WTC11 (cell line): ENCODE measurements at regions not wholly inside any gene's neighbourhood (a gene's known extent, or its start where the extent isn't known, plus 50 kb on each side); places are given as distances from the start of the nearest gene placed in this dataset.

Experiments
- ATAC-seq: fragments of 200-7000 bp; cut with Tn5 transposase; 2 replicates; pipeline ENCODE4 v1.10.0; 2021; ENCODE audit warnings: mild to moderate bottlenecking, moderate library complexity
- CTCF ChIA-PET: fragments of 300-600 bp; sonication (Branson Sonifier 250); formaldehyde crosslinking; loops from one replicate; lab custom pipeline; 2021; ENCODE audit warnings: antibody characterized with exemption; lab: Charles Lee
- POLR2A ChIA-PET: fragments of 350-600 bp; sonication (Branson Sonifier 250); formaldehyde crosslinking; loops from one replicate; lab custom pipeline; 2021; ENCODE audit warnings: antibody characterized with exemption; lab: Charles Lee
- DNase-seq: peaks from one replicate; pipeline ENCODE4 v3.0.0; 2021; ENCODE audit warnings: low spot score
- H3K27ac Mint-ChIP-seq: 2 replicates; pipeline ENCODE4 v1.8.0; 2021; ENCODE audit warnings: mixed read lengths
- H3K27me3 Mint-ChIP-seq: 2 replicates; pipeline ENCODE4 v1.8.0; 2021; ENCODE audit warnings: low read depth, mild to moderate bottlenecking, moderate library complexity, mixed read lengths
- H3K36me3 Mint-ChIP-seq: 2 replicates; pipeline ENCODE4 v1.8.0; 2021; ENCODE audit warnings: mixed read lengths
- H3K4me1 Mint-ChIP-seq: 2 replicates; pipeline ENCODE4 v1.8.0; 2022; ENCODE audit warnings: mixed read lengths
- H3K4me3 Mint-ChIP-seq: 2 replicates; pipeline ENCODE4 v1.8.0; 2021; ENCODE audit warnings: mild to moderate bottlenecking, moderate library complexity, mixed read lengths
- H3K9me3 Mint-ChIP-seq: 2 replicates; pipeline ENCODE4 v1.8.0; 2021; ENCODE audit warnings: mixed read lengths
- ATF1 ChIP-seq: sonication (generic); formaldehyde crosslinking; IDR thresholded peaks from 2 replicates; pipeline ENCODE4 v1.8.1; 2023; ENCODE audit warnings: mild to moderate bottlenecking, moderate library complexity, missing genetic modification reagents
- ATF2 ChIP-seq: sonication (generic); formaldehyde crosslinking; IDR thresholded peaks from 2 replicates; pipeline ENCODE4 v1.8.1; 2022; ENCODE audit warnings: low read depth, missing genetic modification reagents, borderline replicate concordance
- CREB1 ChIP-seq: sonication (generic); formaldehyde crosslinking; IDR thresholded peaks from 2 replicates; pipeline ENCODE4 v1.8.0; 2023; ENCODE audit warnings: mild to moderate bottlenecking, missing genetic modification reagents
- E2F5 ChIP-seq: sonication (generic); formaldehyde crosslinking; IDR thresholded peaks from 2 replicates; pipeline ENCODE4 v1.8.1; 2022; ENCODE audit warnings: mild to moderate bottlenecking, moderate library complexity, missing genetic modification reagents
- ETV6 ChIP-seq: sonication (generic); formaldehyde crosslinking; IDR thresholded peaks from 2 replicates; pipeline ENCODE4 v1.8.1; 2022; ENCODE audit warnings: mild to moderate bottlenecking, missing genetic modification reagents
- FOXK1 ChIP-seq: sonication (generic); formaldehyde crosslinking; IDR thresholded peaks from 2 replicates; pipeline ENCODE4 v1.8.0; 2022; ENCODE audit warnings: mild to moderate bottlenecking, moderate library complexity, missing genetic modification reagents
- FOXP1 ChIP-seq: sonication (generic); formaldehyde crosslinking; IDR thresholded peaks from 2 replicates; pipeline ENCODE4 v1.8.0; 2022; ENCODE audit warnings: missing genetic modification reagents, mild to moderate bottlenecking, moderate library complexity, borderline replicate concordance
- JUN ChIP-seq: sonication (generic); formaldehyde crosslinking; IDR thresholded peaks from 2 replicates; pipeline ENCODE4 v1.8.0; 2023; ENCODE audit warnings: mild to moderate bottlenecking, missing genetic modification reagents
- MLX ChIP-seq: sonication (generic); formaldehyde crosslinking; IDR thresholded peaks from 2 replicates; pipeline ENCODE4 v1.8.1; 2023; ENCODE audit warnings: mild to moderate bottlenecking, missing genetic modification reagents, moderate library complexity
- OVOL2 ChIP-seq: fragments of 250-450 bp; sonication (Bioruptor Pico); IDR thresholded peaks from 2 replicates; pipeline ENCODE4 v1.9.0; 2021; ENCODE audit warnings: mild to moderate bottlenecking, borderline replicate concordance
- PREB ChIP-seq: sonication (generic); formaldehyde crosslinking; IDR thresholded peaks from 2 replicates; pipeline ENCODE4 v1.8.1; 2022; ENCODE audit warnings: mild to moderate bottlenecking, missing genetic modification reagents, moderate library complexity, borderline replicate concordance
- RELA ChIP-seq: sonication (generic); formaldehyde crosslinking; IDR thresholded peaks from 2 replicates; pipeline ENCODE4 v1.8.1; 2022; ENCODE audit warnings: missing genetic modification reagents, mild to moderate bottlenecking, borderline replicate concordance
- TEAD1 ChIP-seq: sonication (generic); formaldehyde crosslinking; IDR thresholded peaks from 2 replicates; pipeline ENCODE4 v1.8.0; 2022; ENCODE audit warnings: mild to moderate bottlenecking, missing genetic modification reagents
- TP53 ChIP-seq: sonication (generic); formaldehyde crosslinking; IDR thresholded peaks from 2 replicates; pipeline ENCODE4 v1.8.1; 2023; ENCODE audit warnings: mild to moderate bottlenecking, missing genetic modification reagents
- ZNF138 ChIP-seq: sonication (generic); formaldehyde crosslinking; conservative IDR thresholded peaks from 2 replicates; pipeline ENCODE4 v1.8.1; 2022; ENCODE audit warnings: mild to moderate bottlenecking, moderate library complexity, missing genetic modification reagents
- ZNF232 ChIP-seq: sonication (generic); formaldehyde crosslinking; IDR thresholded peaks from 2 replicates; pipeline ENCODE4 v1.8.0; 2022; ENCODE audit warnings: mild to moderate bottlenecking, missing genetic modification reagents
- ZNF263 ChIP-seq: sonication (generic); formaldehyde crosslinking; IDR thresholded peaks from 2 replicates; pipeline ENCODE4 v1.8.1; 2022; ENCODE audit warnings: low read depth, mild to moderate bottlenecking, moderate library complexity, missing genetic modification reagents
- TF ChIP-seq, protein P1 (sequence below): sonication (generic); formaldehyde crosslinking; IDR thresholded peaks from 2 replicates; pipeline ENCODE4 v1.8.0; 2022; ENCODE audit warnings: mild to moderate bottlenecking, missing genetic modification reagents
- TF ChIP-seq, protein P2 (sequence below): fragments of 250-450 bp; sonication (Bioruptor Pico); IDR thresholded peaks from 2 replicates; pipeline ENCODE4 v1.9.0; 2021; ENCODE audit warnings: moderate library complexity, mild to moderate bottlenecking, inconsistent platforms, borderline replicate concordance
- TF ChIP-seq, protein P3 (sequence below): fragments of 250-450 bp; sonication (Bioruptor Pico); IDR thresholded peaks from 2 replicates; pipeline ENCODE4 v1.8.0; 2021; ENCODE audit warnings: mild to moderate bottlenecking
- TF ChIP-seq, protein P4 (sequence below): sonication (generic); formaldehyde crosslinking; IDR thresholded peaks from 2 replicates; pipeline ENCODE4 v1.8.0; 2023; ENCODE audit warnings: missing genetic modification reagents
- TF ChIP-seq, protein P5 (sequence below): sonication (generic); formaldehyde crosslinking; IDR thresholded peaks from 2 replicates; pipeline ENCODE4 v1.8.0; 2022; ENCODE audit warnings: mild to moderate bottlenecking, missing genetic modification reagents

DNA sequence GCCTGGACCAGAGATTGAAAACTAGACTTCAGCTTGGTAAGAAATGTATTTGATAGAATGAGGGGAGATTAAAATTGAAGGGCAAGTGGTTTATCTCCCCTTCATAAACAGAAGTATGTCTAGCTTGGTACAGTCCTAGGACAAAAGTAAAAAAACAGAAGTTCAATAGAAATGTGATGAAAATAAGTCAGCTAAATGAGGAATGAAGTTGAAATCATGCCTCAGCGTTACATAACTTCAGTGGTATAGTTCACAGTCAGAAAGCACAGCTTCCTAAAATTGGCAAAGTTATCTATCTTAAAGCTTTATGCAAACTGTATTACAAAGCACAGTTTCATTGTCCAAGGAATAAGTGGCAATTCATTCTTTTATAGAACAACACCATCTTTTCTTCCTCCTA, 90.2 kb upstream of the SYT10 start:
- H3K36me3 Mint-ChIP-seq = peaks cover 11% of the 10 kb centered on the region
- DNase-seq (no peak), ATAC-seq (no peak)
- CTCF ChIA-PET = interaction anchor here (1.1 to 2.8 kb wide), 2 partner anchors 8 to 15 kb away, joined by 3 to 9 read pairs; no protein-coding TSS in a partner anchor
- H3K4me3 Mint-ChIP-seq = no peak overlapping the region
- no peaks in the 10 kb centered on the region for H3K27me3 Mint-ChIP-seq
- POLR2A ChIA-PET = no interaction called here
- H3K27ac Mint-ChIP-seq = no peak overlapping the region
- peaks cover 13% of the 10 kb centered on the region for H3K9me3 Mint-ChIP-seq
- no peak for TF ChIP-seq E2F5 (CRISPR knock-in tag)
- no peak for TF ChIP-seq ZNF138 (CRISPR knock-in tag)
- TF ChIP-seq ATF2 (CRISPR knock-in tag) = no peak
- TF ChIP-seq, protein P1, sequence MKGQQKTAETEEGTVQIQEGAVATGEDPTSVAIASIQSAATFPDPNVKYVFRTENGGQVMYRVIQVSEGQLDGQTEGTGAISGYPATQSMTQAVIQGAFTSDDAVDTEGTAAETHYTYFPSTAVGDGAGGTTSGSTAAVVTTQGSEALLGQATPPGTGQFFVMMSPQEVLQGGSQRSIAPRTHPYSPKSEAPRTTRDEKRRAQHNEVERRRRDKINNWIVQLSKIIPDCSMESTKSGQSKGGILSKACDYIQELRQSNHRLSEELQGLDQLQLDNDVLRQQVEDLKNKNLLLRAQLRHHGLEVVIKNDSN (CRISPR knock-in tag) = no peak
- TF ChIP-seq, protein P2, sequence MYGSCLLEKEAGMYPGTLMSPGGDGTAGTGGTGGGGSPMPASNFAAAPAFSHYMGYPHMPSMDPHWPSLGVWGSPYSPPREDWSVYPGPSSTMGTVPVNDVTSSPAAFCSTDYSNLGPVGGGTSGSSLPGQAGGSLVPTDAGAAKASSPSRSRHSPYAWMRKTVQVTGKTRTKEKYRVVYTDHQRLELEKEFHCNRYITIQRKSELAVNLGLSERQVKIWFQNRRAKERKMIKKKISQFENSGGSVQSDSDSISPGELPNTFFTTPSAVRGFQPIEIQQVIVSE (CRISPR knock-in tag) = no peak
- TF ChIP-seq ZNF232 (CRISPR knock-in tag) = no peak
- no peak for TF ChIP-seq RELA
- H3K4me1 Mint-ChIP-seq = peaks cover 9% of the 10 kb centered on the region

- Mint-ChIP-seq H3K4me3 (no peak overlapping the region), H3K27me3 (no peaks in the 10 kb centered on the region)
These were observed 91.6 kb upstream of the SYT10 start for GRCh38 chr12:33531261-33531660.

GRCh38 chr12:33533527-33533926, 93.9 kb upstream of the SYT10 start:
- H3K9me3 Mint-ChIP-seq = no peaks in the 10 kb centered on the region
- no peak for ATAC-seq
- H3K4me1 Mint-ChIP-seq = no peaks in the 10 kb centered on the region
- CTCF ChIA-PET = no interaction called here
- H3K27ac Mint-ChIP-seq = no peak overlapping the region
- H3K36me3 Mint-ChIP-seq = no peaks in the 10 kb centered on the region
- H3K4me3 Mint-ChIP-seq = no peak overlapping the region
- POLR2A ChIA-PET = no interaction called here
- TF ChIP-seq, protein P3, sequence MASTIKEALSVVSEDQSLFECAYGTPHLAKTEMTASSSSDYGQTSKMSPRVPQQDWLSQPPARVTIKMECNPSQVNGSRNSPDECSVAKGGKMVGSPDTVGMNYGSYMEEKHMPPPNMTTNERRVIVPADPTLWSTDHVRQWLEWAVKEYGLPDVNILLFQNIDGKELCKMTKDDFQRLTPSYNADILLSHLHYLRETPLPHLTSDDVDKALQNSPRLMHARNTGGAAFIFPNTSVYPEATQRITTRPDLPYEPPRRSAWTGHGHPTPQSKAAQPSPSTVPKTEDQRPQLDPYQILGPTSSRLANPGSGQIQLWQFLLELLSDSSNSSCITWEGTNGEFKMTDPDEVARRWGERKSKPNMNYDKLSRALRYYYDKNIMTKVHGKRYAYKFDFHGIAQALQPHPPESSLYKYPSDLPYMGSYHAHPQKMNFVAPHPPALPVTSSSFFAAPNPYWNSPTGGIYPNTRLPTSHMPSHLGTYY (CRISPR knock-in tag) = no peak
- TF ChIP-seq FOXK1 (no peak), PREB (CRISPR knock-in tag) (no peak), CREB1 (CRISPR knock-in tag) (no peak), ZNF138 (CRISPR knock-in tag) (no peak)
- TF ChIP-seq, protein P2 (CRISPR knock-in tag) = no peak
- no peaks in the 10 kb centered on the region for H3K27me3 Mint-ChIP-seq
- no peak for DNase-seq

More at GRCh38 chr12:33531261-33531660, 91.6 kb upstream of the SYT10 start:
- Mint-ChIP-seq H3K4me1 (peaks cover 9% of the 10 kb centered on the region), H3K9me3 (no peaks in the 10 kb centered on the region), H3K36me3 (no peaks in the 10 kb centered on the region), H3K27ac (no peak overlapping the region)
- no peak for TF ChIP-seq ATF1 (CRISPR knock-in tag)
- no peak for TF ChIP-seq ETV6 (CRISPR knock-in tag)
- no peak for TF ChIP-seq JUN (CRISPR knock-in tag)
- TF ChIP-seq, protein P4, sequence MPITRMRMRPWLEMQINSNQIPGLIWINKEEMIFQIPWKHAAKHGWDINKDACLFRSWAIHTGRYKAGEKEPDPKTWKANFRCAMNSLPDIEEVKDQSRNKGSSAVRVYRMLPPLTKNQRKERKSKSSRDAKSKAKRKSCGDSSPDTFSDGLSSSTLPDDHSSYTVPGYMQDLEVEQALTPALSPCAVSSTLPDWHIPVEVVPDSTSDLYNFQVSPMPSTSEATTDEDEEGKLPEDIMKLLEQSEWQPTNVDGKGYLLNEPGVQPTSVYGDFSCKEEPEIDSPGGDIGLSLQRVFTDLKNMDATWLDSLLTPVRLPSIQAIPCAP = no peak
- TF ChIP-seq TEAD1 (CRISPR knock-in tag) = no peak
- no peak for TF ChIP-seq ZNF138 (CRISPR knock-in tag)
- TF ChIP-seq TP53 (CRISPR knock-in tag) = no peak
- no peak for TF ChIP-seq OVOL2 (CRISPR knock-in tag)
- no peak for TF ChIP-seq ZNF263 (CRISPR knock-in tag)
- TF ChIP-seq FOXP1 = no peak
- TF ChIP-seq MLX (CRISPR knock-in tag) = no peak
- TF ChIP-seq, protein P5, sequence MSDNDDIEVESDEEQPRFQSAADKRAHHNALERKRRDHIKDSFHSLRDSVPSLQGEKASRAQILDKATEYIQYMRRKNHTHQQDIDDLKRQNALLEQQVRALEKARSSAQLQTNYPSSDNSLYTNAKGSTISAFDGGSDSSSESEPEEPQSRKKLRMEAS = no peak
- DNase-seq = no peak
- ChIA-PET CTCF (interaction anchor here (2.8 kb wide), 1 partner anchor 16 kb away, joined by 9 read pairs; no protein-coding TSS in a partner anchor), POLR2A (no interaction called here)
- no peak for ATAC-seq
